ENCODE measurements at regions not wholly inside any gene's neighbourhood (a gene's known extent, or its start where the extent isn't known, plus 50 kb on each side); places are given as distances from the start of the nearest gene placed in this dataset.

DNA sequence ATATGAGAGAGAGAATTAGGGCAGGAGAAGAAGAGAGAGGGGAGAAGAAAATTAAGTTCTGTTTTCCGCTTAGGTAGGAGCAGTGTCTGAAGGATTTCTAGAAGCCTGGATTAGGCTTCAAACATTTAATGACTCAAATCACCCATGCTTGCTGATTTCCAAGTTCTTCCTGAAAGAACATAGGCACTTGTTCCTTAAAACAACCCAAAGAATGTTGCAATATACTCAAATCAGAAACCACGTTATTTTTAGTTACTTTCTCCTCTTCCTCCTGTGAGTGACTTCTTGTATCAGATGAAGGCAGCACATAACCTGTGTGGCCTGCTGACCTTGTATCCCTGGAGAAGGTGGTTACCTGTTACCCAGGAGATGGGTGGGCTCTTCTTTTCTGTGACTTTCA is 351.5 kb upstream of the KLF4 start:
- TF ChIP-seq POLR2A (IDR thresholded peaks at IDR 0.05): no peak
- TF ChIP-seq CTCF (IDR thresholded peaks at IDR 0.05): no peak
- TF ChIP-seq EP300 (IDR thresholded peaks at IDR 0.05): no peak
- Histone ChIP-seq H3K4me3 (no peak overlapping the region), H3K27ac (no peak overlapping the region), H3K9me3 (no peaks in the 10 kb centered on the region), H3K36me3 (no peaks in the 10 kb centered on the region), H3K4me1 (ENCODE audit: insufficient read depth) (peaks cover 1% of the 10 kb centered on the region), H3K27me3 (no peaks in the 10 kb centered on the region)
- 72 to 88% (median 82%) methylated on average over 2 of the region's 2 CpGs for WGBS, 3 donors
- DNase-seq: no peak
- intact Hi-C loops (cut with DNase I): loop anchor here in 1 of 4 donors (10.0 kb wide), 1 partner anchor 46 kb away; no protein-coding TSS in a partner anchor

GRCh38 chr9:107839371-107839770 is 349.8 kb upstream of the KLF4 start:
- Histone ChIP-seq H3K4me1 (ENCODE audit: insufficient read depth) (peaks cover 1% of the 10 kb centered on the region), H3K4me3 (no peak overlapping the region), H3K27me3 (no peaks in the 10 kb centered on the region), H3K9me3 (no peaks in the 10 kb centered on the region), H3K36me3 (no peaks in the 10 kb centered on the region), H3K27ac (no peak overlapping the region)
- no peak for TF ChIP-seq EP300 (IDR thresholded peaks at IDR 0.05)
- no peak for DNase-seq
- WGBS, 3 donors: 87 to 97% (median 93%) methylated on average over 1 of the region's 1 CpG
- intact Hi-C loops (cut with DNase I): no loop called here

DNA sequence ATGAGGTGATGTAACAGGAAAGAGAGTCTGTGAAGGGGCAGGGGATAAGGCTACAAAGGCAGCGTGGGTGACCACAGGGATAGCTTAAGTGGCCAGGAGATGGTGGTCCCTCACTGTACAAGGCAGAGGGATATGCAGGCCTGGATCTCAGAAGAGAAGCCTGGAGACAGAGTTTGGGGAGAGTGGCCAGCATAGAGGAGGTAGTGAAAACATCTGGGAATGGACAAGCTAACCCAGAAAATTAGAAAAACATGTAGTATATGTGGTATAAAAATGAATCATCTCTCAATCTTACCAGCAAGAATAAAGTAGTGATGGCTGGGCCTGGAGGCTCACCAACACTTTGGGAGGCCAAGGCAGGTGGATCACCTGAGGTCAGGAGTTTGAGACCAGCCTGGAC is 349.2 kb upstream of the KLF4 start:
- DNase-seq: no peak
- Histone ChIP-seq H3K27ac (no peak overlapping the region), H3K36me3 (no peaks in the 10 kb centered on the region), H3K4me3 (no peak overlapping the region), H3K27me3 (no peaks in the 10 kb centered on the region), H3K9me3 (no peaks in the 10 kb centered on the region), H3K4me1 (ENCODE audit: insufficient read depth) (peaks cover 1% of the 10 kb centered on the region)
- WGBS, 3 donors: 95 to 100% (median 97%) methylated on average over 1 of the region's 1 CpG
- TF ChIP-seq EP300 (IDR thresholded peaks at IDR 0.05) (no peak), CTCF (IDR thresholded peaks at IDR 0.05) (no peak), POLR2A (IDR thresholded peaks at IDR 0.05) (no peak)
- intact Hi-C loops (cut with DNase I): no loop called here

- TF ChIP-seq POLR2A (IDR thresholded peaks at IDR 0.05) (no peak), CTCF (IDR thresholded peaks at IDR 0.05) (no peak), EP300 (IDR thresholded peaks at IDR 0.05) (no peak)
- intact Hi-C loops (cut with DNase I): no loop called here
- 95 to 99% (median 97%) methylated on average over 2 of the region's 2 CpGs for WGBS, 3 donors
These were observed 346.7 kb upstream of the KLF4 start for GRCh38 chr9:107836300-107836699.

GRCh38 chr9:107833295-107833694 is 343.7 kb upstream of the KLF4 start:
- no peaks in the 10 kb centered on the region for H3K36me3 ChIP-seq
- TF ChIP-seq POLR2A (IDR thresholded peaks at IDR 0.05) (no peak), EP300 (IDR thresholded peaks at IDR 0.05) (no peak), CTCF (IDR thresholded peaks at IDR 0.05) (no peak)
- DNase-seq: no peak
- no peaks in the 10 kb centered on the region for H3K9me3 ChIP-seq
- no peaks in the 10 kb centered on the region for H3K27me3 ChIP-seq
- no peak overlapping the region for H3K4me3 ChIP-seq
- H3K27ac ChIP-seq: no peak overlapping the region
- intact Hi-C loops (cut with DNase I): no loop called here
- no peaks in the 10 kb centered on the region for H3K4me1 ChIP-seq (ENCODE audit: insufficient read depth)
- 76 to 83% (median 81%) methylated on average over 4 of the region's 4 CpGs for WGBS, 3 donors

More at GRCh38 chr9:107836300-107836699, 346.7 kb upstream of the KLF4 start:
- DNase-seq: no peak
- Histone ChIP-seq H3K36me3 (no peaks in the 10 kb centered on the region), H3K27me3 (no peaks in the 10 kb centered on the region), H3K4me3 (no peak overlapping the region), H3K4me1 (ENCODE audit: insufficient read depth) (peaks cover 1% of the 10 kb centered on the region), H3K27ac (no peak overlapping the region), H3K9me3 (no peaks in the 10 kb centered on the region)
